Keratinocyte (primary cell): ENCODE measurements at regions not wholly inside any gene's neighbourhood (a gene's known extent, or its start where the extent isn't known, plus 50 kb on each side); places are given as distances from the start of the nearest gene placed in this dataset.

Experiments
- CTCF ChIP-seq, 3 experiments: IDR thresholded peaks in 1 of 3; conservative IDR thresholded peaks in 1 of 3; optimal IDR thresholded peaks in 1 of 3; 2 replicates in 2 of 3; 3 replicates in 1 of 3; pipeline versions ENCODE3 to v1.5.1; 2011; ENCODE audit warnings: low read length in 3 of 3, mild to moderate bottlenecking in 3 of 3, moderate library complexity in 2 of 3, control low read depth in 1 of 3, inconsistent platforms in 1 of 3; ENCODE audit not compliant: insufficient read depth in 2 of 3; ENCODE audit errors: extremely low read depth in 1 of 3
- EZH2 ChIP-seq: IDR thresholded peaks from one replicate; pipeline ENCODE4 v1.6.1; 2012; ENCODE audit warnings: inconsistent platforms, mild to moderate bottlenecking, low read length, moderate library complexity

GRCh38 chr14:82067221-82067875 is 533.7 kb upstream of the SEL1L start:
- no peak for TF ChIP-seq EZH2
- TF ChIP-seq CTCF (optimal IDR thresholded peaks at IDR 0.05 in 1 of 3, IDR thresholded peaks at IDR 0.05 in 1 of 3, conservative IDR thresholded peaks at IDR 0.05 in 1 of 3; ENCODE audit: extremely low read depth in 1 of 3, insufficient read depth in 2 of 3, low read length in 3 of 3), result no peak
